ENCODE measurements at regions not wholly inside any gene's neighbourhood (a gene's known extent, or its start where the extent isn't known, plus 50 kb on each side); places are given as distances from the start of the nearest gene placed in this dataset.
"Not testable (repeated sequence)": the region's sequence is repeated elsewhere in the genome, so short reads cannot be mapped to it uniquely, and the experiment has no call there.

DNA sequence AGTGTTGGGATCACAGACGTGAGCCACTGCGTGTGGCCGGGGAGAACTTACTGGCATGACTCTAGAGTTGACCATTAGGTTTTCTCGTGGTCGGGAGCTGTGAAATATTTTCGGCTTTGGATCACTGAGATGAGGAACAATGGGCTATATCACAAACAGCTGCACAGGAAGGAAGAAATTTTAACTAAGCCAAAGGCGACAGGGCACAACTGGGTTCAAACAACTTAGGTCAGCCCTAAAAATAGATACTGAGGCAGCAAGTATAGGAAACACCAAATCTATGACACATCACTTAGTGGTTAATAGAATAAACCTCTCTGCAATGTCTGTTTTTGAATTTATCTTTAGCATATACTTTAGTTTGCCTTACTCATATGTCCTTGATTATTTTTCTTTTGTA lies 162.9 kb downstream of the LRIG3 start:
- H3K4me3 Mint-ChIP-seq = no peak overlapping the region
- H2AFZ ChIP-seq (ENCODE audit: insufficient read depth, low read depth, low read length, poor library complexity, severe bottlenecking) = no peak overlapping the region
- H3K79me2 ChIP-seq (ENCODE audit: insufficient read depth, low read length) = no peaks in the 10 kb centered on the region
- intact Hi-C loops (cut with micrococcal nuclease) = no loop called here
- WGBS (ENCODE audit: insufficient coverage) = 100% methylated on average over 3 of the region's 7 CpGs
- H3K27ac Mint-ChIP-seq = no peak overlapping the region
- peaks cover 0 to 4% (median 0%) of the 10 kb centered on the region in 7 donors for H3K9me3 Mint-ChIP-seq
- H3K4me2 ChIP-seq (replicated peaks; ENCODE audit: extremely low read depth, low read length, poor library complexity, severe bottlenecking) = no peak overlapping the region
- TF ChIP-seq, protein P1, sequence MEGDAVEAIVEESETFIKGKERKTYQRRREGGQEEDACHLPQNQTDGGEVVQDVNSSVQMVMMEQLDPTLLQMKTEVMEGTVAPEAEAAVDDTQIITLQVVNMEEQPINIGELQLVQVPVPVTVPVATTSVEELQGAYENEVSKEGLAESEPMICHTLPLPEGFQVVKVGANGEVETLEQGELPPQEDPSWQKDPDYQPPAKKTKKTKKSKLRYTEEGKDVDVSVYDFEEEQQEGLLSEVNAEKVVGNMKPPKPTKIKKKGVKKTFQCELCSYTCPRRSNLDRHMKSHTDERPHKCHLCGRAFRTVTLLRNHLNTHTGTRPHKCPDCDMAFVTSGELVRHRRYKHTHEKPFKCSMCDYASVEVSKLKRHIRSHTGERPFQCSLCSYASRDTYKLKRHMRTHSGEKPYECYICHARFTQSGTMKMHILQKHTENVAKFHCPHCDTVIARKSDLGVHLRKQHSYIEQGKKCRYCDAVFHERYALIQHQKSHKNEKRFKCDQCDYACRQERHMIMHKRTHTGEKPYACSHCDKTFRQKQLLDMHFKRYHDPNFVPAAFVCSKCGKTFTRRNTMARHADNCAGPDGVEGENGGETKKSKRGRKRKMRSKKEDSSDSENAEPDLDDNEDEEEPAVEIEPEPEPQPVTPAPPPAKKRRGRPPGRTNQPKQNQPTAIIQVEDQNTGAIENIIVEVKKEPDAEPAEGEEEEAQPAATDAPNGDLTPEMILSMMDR (IDR thresholded peaks at IDR 0.05) = no peak
- H3K9ac ChIP-seq (ENCODE audit: insufficient read depth, low read length, poor library complexity, severe bottlenecking) = no peak overlapping the region
- no peaks in the 10 kb centered on the region for H3K4me1 Mint-ChIP-seq
- no peaks in the 10 kb centered on the region for H4K20me1 ChIP-seq (ENCODE audit: insufficient read depth, low read length)
- no peaks in the 10 kb centered on the region for H3K36me3 ChIP-seq (replicated peaks in 1 of 2; ENCODE audit: control insufficient read depth in 1 of 2, insufficient read depth in 2 of 2, low read length in 2 of 2)
- H3K36me3 Mint-ChIP-seq = no peaks in the 10 kb centered on the region
- no peak overlapping the region for H3K4me3 ChIP-seq (replicated peaks in 1 of 3; ENCODE audit: low read depth in 2 of 3, low read length in 3 of 3)
- no peaks in the 10 kb centered on the region for H3K27me3 Mint-ChIP-seq (ENCODE audit: low read depth in 3 of 3)
- H3K9me3 ChIP-seq (replicated peaks in 1 of 2; ENCODE audit: control insufficient read depth in 1 of 2, insufficient read depth in 1 of 2, low read length in 2 of 2) = peaks cover 0 to 5% of the 10 kb centered on the region in 2 donors
- no peak for DNase-seq
- no peak overlapping the region for H3K27ac ChIP-seq (ENCODE audit: low read depth in 1 of 2, low read length in 2 of 2)
- no peaks in the 10 kb centered on the region for H3K4me1 ChIP-seq (ENCODE audit: control insufficient read depth in 1 of 2, insufficient read depth in 2 of 2, low read length in 2 of 2)
- H3K27me3 ChIP-seq (ENCODE audit: control insufficient read depth in 2 of 2, insufficient read depth in 2 of 2, low read length in 2 of 2) = no peaks in the 10 kb centered on the region

DNA sequence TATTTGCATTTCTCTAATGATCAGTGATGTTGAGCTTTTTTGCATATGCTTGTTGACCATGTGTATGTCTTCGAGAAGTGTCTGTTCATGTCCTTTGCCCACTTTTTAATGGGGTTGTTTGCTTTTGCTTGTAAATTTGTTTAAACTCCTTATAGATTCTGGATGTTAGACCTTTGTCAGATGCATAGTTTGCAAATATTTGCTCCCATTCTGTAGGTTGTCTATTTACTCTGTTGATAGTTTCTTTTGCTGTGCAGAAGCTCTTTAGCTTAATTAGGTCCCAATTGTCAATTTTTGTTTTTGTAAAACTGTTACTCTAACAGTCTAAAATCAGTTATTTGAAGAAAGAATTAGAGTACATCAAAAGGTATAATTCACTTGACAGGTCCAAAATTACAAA lies 160.6 kb downstream of the LRIG3 start:
- H3K9ac ChIP-seq (ENCODE audit: insufficient read depth, low read length, poor library complexity, severe bottlenecking); intact Hi-C loops (cut with micrococcal nuclease); H3K27ac Mint-ChIP-seq; H3K4me1 ChIP-seq (ENCODE audit: control insufficient read depth in 1 of 2, insufficient read depth in 2 of 2, low read length in 2 of 2); H3K9me3 ChIP-seq (replicated peaks in 1 of 2; ENCODE audit: control insufficient read depth in 1 of 2, insufficient read depth in 1 of 2, low read length in 2 of 2); DNase-seq; H3K27ac ChIP-seq (ENCODE audit: low read depth in 1 of 2, low read length in 2 of 2); H3K27me3 Mint-ChIP-seq (ENCODE audit: low read depth in 3 of 3); H3K36me3 Mint-ChIP-seq; H3K36me3 ChIP-seq (replicated peaks in 1 of 2; ENCODE audit: control insufficient read depth in 1 of 2, insufficient read depth in 2 of 2, low read length in 2 of 2); H3K27me3 ChIP-seq (ENCODE audit: control insufficient read depth in 2 of 2, insufficient read depth in 2 of 2, low read length in 2 of 2); H3K79me2 ChIP-seq (ENCODE audit: insufficient read depth, low read length); H3K4me3 Mint-ChIP-seq; H3K9me3 Mint-ChIP-seq; H3K4me3 ChIP-seq (replicated peaks in 1 of 3; ENCODE audit: low read depth in 2 of 3, low read length in 3 of 3); H3K4me2 ChIP-seq (replicated peaks; ENCODE audit: extremely low read depth, low read length, poor library complexity, severe bottlenecking); H4K20me1 ChIP-seq (ENCODE audit: insufficient read depth, low read length); H2AFZ ChIP-seq (ENCODE audit: insufficient read depth, low read depth, low read length, poor library complexity, severe bottlenecking); H3K4me1 Mint-ChIP-seq: not testable (repeated sequence)
- WGBS (ENCODE audit: insufficient coverage) = 0% methylated on average over 1 of the region's 1 CpG

Data from CD14-positive monocyte (primary cell).